ENCODE measurements at regions not wholly inside any gene's neighbourhood (a gene's known extent, or its start where the extent isn't known, plus 50 kb on each side); places are given as distances from the start of the nearest gene placed in this dataset.

DNA sequence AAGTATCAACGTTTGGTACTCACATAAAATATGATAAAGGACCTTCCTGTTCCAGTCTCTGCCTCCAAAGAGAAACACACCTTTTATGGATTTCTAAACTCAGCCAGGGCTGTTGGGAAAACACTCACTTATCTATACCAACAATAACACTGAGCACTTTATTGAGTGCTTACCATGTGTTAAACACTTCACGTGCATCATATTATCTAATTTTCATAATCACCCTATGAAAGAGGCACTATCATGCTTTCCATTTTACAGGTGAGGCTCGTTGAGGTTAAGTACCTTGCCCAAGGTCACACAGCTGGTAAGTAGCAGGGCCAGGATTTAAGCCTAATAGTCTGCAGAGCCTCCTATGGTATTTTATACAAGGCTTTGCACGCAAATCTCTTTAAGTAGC is 251.5 kb upstream of the SOX9 start:
- TF ChIP-seq, protein P1, sequence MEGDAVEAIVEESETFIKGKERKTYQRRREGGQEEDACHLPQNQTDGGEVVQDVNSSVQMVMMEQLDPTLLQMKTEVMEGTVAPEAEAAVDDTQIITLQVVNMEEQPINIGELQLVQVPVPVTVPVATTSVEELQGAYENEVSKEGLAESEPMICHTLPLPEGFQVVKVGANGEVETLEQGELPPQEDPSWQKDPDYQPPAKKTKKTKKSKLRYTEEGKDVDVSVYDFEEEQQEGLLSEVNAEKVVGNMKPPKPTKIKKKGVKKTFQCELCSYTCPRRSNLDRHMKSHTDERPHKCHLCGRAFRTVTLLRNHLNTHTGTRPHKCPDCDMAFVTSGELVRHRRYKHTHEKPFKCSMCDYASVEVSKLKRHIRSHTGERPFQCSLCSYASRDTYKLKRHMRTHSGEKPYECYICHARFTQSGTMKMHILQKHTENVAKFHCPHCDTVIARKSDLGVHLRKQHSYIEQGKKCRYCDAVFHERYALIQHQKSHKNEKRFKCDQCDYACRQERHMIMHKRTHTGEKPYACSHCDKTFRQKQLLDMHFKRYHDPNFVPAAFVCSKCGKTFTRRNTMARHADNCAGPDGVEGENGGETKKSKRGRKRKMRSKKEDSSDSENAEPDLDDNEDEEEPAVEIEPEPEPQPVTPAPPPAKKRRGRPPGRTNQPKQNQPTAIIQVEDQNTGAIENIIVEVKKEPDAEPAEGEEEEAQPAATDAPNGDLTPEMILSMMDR (IDR thresholded peaks at IDR 0.05) = no peak
- no peak for TF ChIP-seq POLR2A (IDR thresholded peaks at IDR 0.05)
- no peak for TF ChIP-seq POLR2AphosphoS5 (IDR thresholded peaks at IDR 0.05)
- no peak for TF ChIP-seq EP300 (IDR thresholded peaks at IDR 0.05)

Data from stomach (tissue), 4 donors.